ENCODE measurements at regions not wholly inside any gene's neighbourhood (a gene's known extent, or its start where the extent isn't known, plus 50 kb on each side); places are given as distances from the start of the nearest gene placed in this dataset.
"Not testable (repeated sequence)": the region's sequence is repeated elsewhere in the genome, so short reads cannot be mapped to it uniquely, and the experiment has no call there.

DNA sequence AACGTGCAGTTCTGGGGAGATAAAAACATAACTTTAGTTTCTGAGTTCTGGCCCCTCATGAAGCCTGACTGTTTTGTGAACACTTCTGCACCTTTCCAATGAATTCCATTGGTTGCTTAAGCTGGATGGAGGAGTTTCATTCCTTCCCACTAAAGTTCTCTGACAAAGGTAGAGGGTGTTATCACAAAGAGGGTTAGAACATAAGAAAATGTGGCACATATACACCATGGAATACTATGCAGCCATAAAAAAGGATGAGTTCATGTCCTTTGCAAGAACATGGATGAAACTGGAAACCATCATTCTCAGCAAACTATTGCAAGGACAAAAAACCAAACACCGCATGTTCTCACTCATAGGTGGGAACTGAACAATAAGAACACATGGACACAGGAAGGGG, 138.6 kb downstream of the LCA5 start:
- H3K4me1 ChIP-seq (ENCODE audit: control insufficient read depth in 1 of 2, extremely low read depth in 1 of 2, insufficient read depth in 2 of 2, low read length in 2 of 2); H3K4me1 Mint-ChIP-seq; ATAC-seq (replicated peaks in 1 of 4); H3K27ac Mint-ChIP-seq; H3K4me3 Mint-ChIP-seq; H3K27me3 Mint-ChIP-seq; POLR2A ChIA-PET; H3K9me3 ChIP-seq; DNase-seq; H3K27me3 ChIP-seq (replicated peaks in 1 of 2; ENCODE audit: control insufficient read depth in 2 of 2, extremely low read depth in 1 of 2, insufficient read depth in 2 of 2, low read length in 1 of 2); H3K36me3 ChIP-seq (ENCODE audit: control insufficient read depth in 2 of 2, extremely low read depth in 1 of 2, insufficient read depth in 1 of 2, low read length in 1 of 2); H3K9me3 Mint-ChIP-seq; CTCF ChIA-PET; H3K4me3 ChIP-seq (ENCODE audit: control insufficient read depth in 1 of 2, extremely low read depth in 1 of 2, low read length in 1 of 2); H3K27ac ChIP-seq (ENCODE audit: low read length); H3K36me3 Mint-ChIP-seq: not testable (repeated sequence)
- 100% methylated on average over 1 of the region's 2 CpGs for WGBS (ENCODE audit: insufficient coverage)

DNA sequence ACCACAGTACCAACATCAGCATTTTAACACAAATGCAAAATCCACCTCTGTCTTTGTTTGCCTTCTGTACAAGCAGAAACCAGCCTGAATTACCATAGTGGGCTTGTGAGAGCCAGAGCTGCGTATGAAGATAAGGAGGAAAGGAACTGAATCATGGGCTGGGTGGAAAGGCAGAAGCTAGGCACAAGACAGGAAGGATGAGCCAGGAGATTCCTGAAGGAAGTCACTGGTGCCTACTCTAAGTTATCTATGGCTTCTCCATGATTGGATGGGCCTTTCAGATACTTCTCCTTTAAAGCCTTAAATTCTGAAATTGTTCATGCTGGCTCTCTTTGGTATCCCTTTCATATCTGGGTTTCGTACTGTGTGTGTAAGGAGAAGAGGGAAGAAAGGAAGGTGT, 140.6 kb downstream of the LCA5 start:
- H3K4me1 ChIP-seq (ENCODE audit: control insufficient read depth in 1 of 2, extremely low read depth in 1 of 2, insufficient read depth in 2 of 2, low read length in 2 of 2) = no peaks in the 10 kb centered on the region

DNA sequence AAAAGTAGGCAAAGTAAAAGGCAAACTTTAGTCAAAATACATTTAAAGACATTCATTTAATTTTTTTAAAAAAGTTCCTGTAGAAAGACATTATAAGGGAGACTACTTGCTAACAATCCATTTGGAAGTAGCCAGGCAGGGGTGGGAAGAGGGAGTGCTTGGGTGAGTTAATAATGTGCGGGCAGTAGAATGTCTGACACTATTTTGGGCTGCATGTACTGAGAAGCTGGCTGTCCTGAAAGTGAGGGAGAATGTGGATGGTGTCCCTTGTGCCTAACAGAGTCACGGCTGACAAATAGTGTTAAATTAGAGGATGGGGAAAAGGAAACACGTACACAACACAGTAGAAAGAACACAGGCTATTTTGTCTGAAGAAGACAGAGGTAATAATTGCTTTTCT, 142.5 kb downstream of the LCA5 start:
- 74% methylated on average over 2 of the region's 3 CpGs for WGBS (ENCODE audit: insufficient coverage)
- Mint-ChIP-seq H3K27me3 (peaks cover 0 to 4% of the 10 kb centered on the region in 2 donors), H3K4me1 (no peaks in the 10 kb centered on the region), H3K9me3 (peaks cover 4 to 13% (median 10%) of the 10 kb centered on the region in 3 donors), H3K27ac (no peak overlapping the region), H3K4me3 (no peak overlapping the region), H3K36me3 (no peaks in the 10 kb centered on the region)
- Histone ChIP-seq H3K27me3 (replicated peaks in 1 of 2; ENCODE audit: control insufficient read depth in 2 of 2, extremely low read depth in 1 of 2, insufficient read depth in 2 of 2, low read length in 1 of 2) (peaks cover 0 to 3% of the 10 kb centered on the region in 2 experiments), H3K4me1 (ENCODE audit: control insufficient read depth in 1 of 2, extremely low read depth in 1 of 2, insufficient read depth in 2 of 2, low read length in 2 of 2) (no peaks in the 10 kb centered on the region), H3K36me3 (ENCODE audit: control insufficient read depth in 2 of 2, extremely low read depth in 1 of 2, insufficient read depth in 1 of 2, low read length in 1 of 2) (no peaks in the 10 kb centered on the region), H3K27ac (ENCODE audit: low read length) (no peak overlapping the region), H3K9me3 (no peaks in the 10 kb centered on the region), H3K4me3 (ENCODE audit: control insufficient read depth in 1 of 2, extremely low read depth in 1 of 2, low read length in 1 of 2) (no peak overlapping the region)
- CTCF ChIA-PET = no interaction called here
- DNase-seq (no peak), ATAC-seq (replicated peaks in 1 of 4) (no peak)
- POLR2A ChIA-PET = no interaction called here

More for the DNA sequence above, 140.6 kb downstream of the LCA5 start:
- Histone ChIP-seq H3K27ac (ENCODE audit: low read length) (no peak overlapping the region), H3K4me3 (ENCODE audit: control insufficient read depth in 1 of 2, extremely low read depth in 1 of 2, low read length in 1 of 2) (no peak overlapping the region), H3K36me3 (ENCODE audit: control insufficient read depth in 2 of 2, extremely low read depth in 1 of 2, insufficient read depth in 1 of 2, low read length in 1 of 2) (no peaks in the 10 kb centered on the region), H3K27me3 (replicated peaks in 1 of 2; ENCODE audit: control insufficient read depth in 2 of 2, extremely low read depth in 1 of 2, insufficient read depth in 2 of 2, low read length in 1 of 2) (peaks cover 0 to 3% of the 10 kb centered on the region in 2 experiments), H3K9me3 (no peaks in the 10 kb centered on the region)
- ATAC-seq (replicated peaks in 1 of 4) (no peak), DNase-seq (no peak)
- ChIA-PET POLR2A (no interaction called here), CTCF (no interaction called here)
- peaks cover 4 to 13% (median 10%) of the 10 kb centered on the region in 3 donors for H3K9me3 Mint-ChIP-seq
- no CpG with 5 or more reads among the region's 2 CpGs for WGBS (ENCODE audit: insufficient coverage)
- no peaks in the 10 kb centered on the region for H3K4me1 Mint-ChIP-seq
- H3K36me3 Mint-ChIP-seq = no peaks in the 10 kb centered on the region
- H3K27ac Mint-ChIP-seq = no peak overlapping the region
- peaks cover 0 to 4% of the 10 kb centered on the region in 2 donors for H3K27me3 Mint-ChIP-seq
- H3K4me3 Mint-ChIP-seq = no peak overlapping the region

DNA sequence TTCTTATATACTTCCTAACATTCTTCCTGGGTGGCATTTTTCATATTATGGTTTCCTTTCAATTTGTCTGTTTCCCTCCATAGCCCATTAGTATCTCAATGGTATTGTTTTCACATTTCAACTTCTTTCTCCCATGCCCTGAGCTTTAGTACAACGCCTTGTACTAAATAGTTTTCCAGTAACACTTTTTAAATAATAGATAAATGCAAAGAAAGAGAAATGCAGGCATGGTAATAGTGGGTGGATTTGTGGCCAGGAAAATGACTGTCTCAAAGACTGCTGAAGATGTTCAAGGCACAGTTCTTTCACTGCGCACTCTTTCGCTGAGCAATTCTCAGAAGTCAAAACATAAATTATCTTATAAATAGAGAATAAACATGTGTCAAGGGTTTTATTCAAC, 145.1 kb downstream of the LCA5 start:
- DNase-seq = no peak
- Histone ChIP-seq H3K36me3 (ENCODE audit: control insufficient read depth in 2 of 2, extremely low read depth in 1 of 2, insufficient read depth in 1 of 2, low read length in 1 of 2) (no peaks in the 10 kb centered on the region), H3K9me3 (no peaks in the 10 kb centered on the region), H3K4me3 (ENCODE audit: control insufficient read depth in 1 of 2, extremely low read depth in 1 of 2, low read length in 1 of 2) (no peak overlapping the region), H3K27ac (ENCODE audit: low read length) (no peak overlapping the region), H3K27me3 (replicated peaks in 1 of 2; ENCODE audit: control insufficient read depth in 2 of 2, extremely low read depth in 1 of 2, insufficient read depth in 2 of 2, low read length in 1 of 2) (peaks cover 0 to 3% of the 10 kb centered on the region in 2 experiments), H3K4me1 (ENCODE audit: control insufficient read depth in 1 of 2, extremely low read depth in 1 of 2, insufficient read depth in 2 of 2, low read length in 2 of 2) (no peaks in the 10 kb centered on the region)
- Mint-ChIP-seq H3K36me3 (no peaks in the 10 kb centered on the region), H3K9me3 (peaks cover 0 to 9% (median 6%) of the 10 kb centered on the region in 3 donors), H3K4me3 (no peak overlapping the region), H3K4me1 (no peaks in the 10 kb centered on the region), H3K27me3 (peaks cover 0 to 1% of the 10 kb centered on the region in 2 donors), H3K27ac (no peak overlapping the region)
- WGBS (ENCODE audit: insufficient coverage) = no CpG with 5 or more reads among the region's 3 CpGs
- ChIA-PET CTCF (no interaction called here), POLR2A (no interaction called here)
- ATAC-seq (replicated peaks in 1 of 4) = no peak

DNA sequence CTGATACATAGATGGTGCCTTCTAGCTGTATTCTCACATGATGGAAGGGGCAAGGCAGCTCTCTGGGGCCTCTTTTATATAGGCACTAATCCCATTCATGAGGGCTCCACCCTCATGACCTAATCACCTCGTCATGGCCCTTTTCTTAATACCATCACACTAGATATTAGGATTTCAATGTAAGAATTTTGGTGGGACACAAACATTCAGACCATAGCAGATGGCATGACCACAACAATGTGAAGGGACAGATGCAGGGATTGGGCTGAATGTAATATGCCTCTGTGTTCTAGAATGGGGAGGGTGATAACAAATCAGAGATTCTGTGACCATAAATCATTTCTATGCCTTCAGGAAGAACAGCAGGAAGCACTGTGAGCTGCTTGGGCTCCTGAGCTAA, 145.8 kb downstream of the LCA5 start:
- Mint-ChIP-seq H3K36me3 (no peaks in the 10 kb centered on the region), H3K27me3 (peaks cover 0 to 1% of the 10 kb centered on the region in 2 donors), H3K4me3 (no peak overlapping the region), H3K27ac (no peak overlapping the region), H3K9me3 (peaks cover 0 to 9% (median 6%) of the 10 kb centered on the region in 3 donors), H3K4me1 (no peaks in the 10 kb centered on the region)
- no peak overlapping the region for H3K27ac ChIP-seq (ENCODE audit: low read length)
- no peak overlapping the region for H3K4me3 ChIP-seq (ENCODE audit: control insufficient read depth in 1 of 2, extremely low read depth in 1 of 2, low read length in 1 of 2)
- DNase-seq (no peak), ATAC-seq (replicated peaks in 1 of 4) (no peak)
- no CpG with 5 or more reads among the region's 1 CpG for WGBS (ENCODE audit: insufficient coverage)
- no peaks in the 10 kb centered on the region for H3K4me1 ChIP-seq (ENCODE audit: control insufficient read depth in 1 of 2, extremely low read depth in 1 of 2, insufficient read depth in 2 of 2, low read length in 2 of 2)
- ChIA-PET POLR2A (no interaction called here), CTCF (no interaction called here)
- peaks cover 0 to 3% of the 10 kb centered on the region in 2 experiments for H3K27me3 ChIP-seq (replicated peaks in 1 of 2; ENCODE audit: control insufficient read depth in 2 of 2, extremely low read depth in 1 of 2, insufficient read depth in 2 of 2, low read length in 1 of 2)
- no peaks in the 10 kb centered on the region for H3K9me3 ChIP-seq
- H3K36me3 ChIP-seq (ENCODE audit: control insufficient read depth in 2 of 2, extremely low read depth in 1 of 2, insufficient read depth in 1 of 2, low read length in 1 of 2) = no peaks in the 10 kb centered on the region

DNA sequence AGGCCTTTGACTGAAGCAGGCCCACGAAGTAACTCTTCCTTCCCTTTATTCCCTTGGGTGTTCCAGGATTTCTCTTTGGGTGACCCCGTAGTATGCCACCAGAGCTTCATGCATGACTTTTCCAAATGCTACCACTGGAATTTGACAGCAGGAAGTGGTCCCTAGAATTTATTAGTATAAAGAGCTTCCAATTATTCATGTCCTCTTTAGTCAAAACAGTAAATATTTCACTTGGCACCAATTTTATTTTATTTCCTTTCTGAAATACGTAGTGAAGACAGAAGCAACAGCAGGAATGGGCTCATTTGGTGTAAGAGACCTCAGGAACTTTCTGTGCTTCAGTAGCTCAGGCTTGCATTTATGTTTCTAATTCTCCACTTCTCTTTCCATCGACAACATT, 151.3 kb downstream of the LCA5 start:
- Mint-ChIP-seq H3K9me3 (no peaks in the 10 kb centered on the region), H3K4me3 (no peak overlapping the region), H3K27me3 (peaks cover 0 to 1% of the 10 kb centered on the region in 2 donors), H3K27ac (no peak overlapping the region), H3K4me1 (no peaks in the 10 kb centered on the region), H3K36me3 (no peaks in the 10 kb centered on the region)
- POLR2A ChIA-PET = interaction anchor here in 1 of 2 donors (0.6 kb wide), 1 partner anchor 18 kb away, joined by 4 read pairs; no protein-coding TSS in a partner anchor
- H3K27ac ChIP-seq (ENCODE audit: low read length) = no peak overlapping the region
- no peak overlapping the region for H3K4me3 ChIP-seq (ENCODE audit: control insufficient read depth in 1 of 2, extremely low read depth in 1 of 2, low read length in 1 of 2)
- H3K9me3 ChIP-seq = no peaks in the 10 kb centered on the region
- H3K36me3 ChIP-seq (ENCODE audit: control insufficient read depth in 2 of 2, extremely low read depth in 1 of 2, insufficient read depth in 1 of 2, low read length in 1 of 2) = no peaks in the 10 kb centered on the region
- 80% methylated on average over 1 of the region's 4 CpGs for WGBS (ENCODE audit: insufficient coverage)
- H3K4me1 ChIP-seq (ENCODE audit: control insufficient read depth in 1 of 2, extremely low read depth in 1 of 2, insufficient read depth in 2 of 2, low read length in 2 of 2) = no peaks in the 10 kb centered on the region
- ATAC-seq (replicated peaks in 1 of 4) (no peak), DNase-seq (no peak)
- H3K27me3 ChIP-seq (replicated peaks in 1 of 2; ENCODE audit: control insufficient read depth in 2 of 2, extremely low read depth in 1 of 2, insufficient read depth in 2 of 2, low read length in 1 of 2) = no peaks in the 10 kb centered on the region
- CTCF ChIA-PET = no interaction called here

DNA sequence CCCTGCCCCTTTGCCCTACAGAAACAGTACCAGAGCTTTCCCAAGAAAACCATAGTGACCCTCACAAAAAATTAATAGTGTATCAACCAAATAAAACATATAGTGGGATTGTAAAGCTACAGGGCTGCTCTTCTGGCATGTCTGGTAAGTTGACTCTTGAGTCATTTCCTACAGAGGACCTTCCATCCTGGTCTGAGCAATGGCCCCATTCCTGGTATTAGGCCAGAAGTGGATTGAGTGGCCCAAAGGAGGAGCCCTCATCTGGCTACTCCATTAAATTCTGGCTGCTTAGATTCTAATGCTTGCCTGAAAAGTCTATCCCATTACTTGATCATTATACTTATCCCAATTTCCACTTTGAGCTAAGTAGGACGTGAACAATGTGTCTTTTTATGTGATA, 150.9 kb upstream of the HMGN3 start:
- DNase-seq (no peak), ATAC-seq (replicated peaks in 1 of 4) (no peak)
- no peaks in the 10 kb centered on the region for H3K4me1 ChIP-seq (ENCODE audit: control insufficient read depth in 1 of 2, extremely low read depth in 1 of 2, insufficient read depth in 2 of 2, low read length in 2 of 2)
- Mint-ChIP-seq H3K27me3 (peaks cover 0 to 1% of the 10 kb centered on the region in 2 donors), H3K4me1 (no peaks in the 10 kb centered on the region), H3K36me3 (no peaks in the 10 kb centered on the region), H3K4me3 (no peak overlapping the region), H3K27ac (no peak overlapping the region), H3K9me3 (no peaks in the 10 kb centered on the region)
- no peaks in the 10 kb centered on the region for H3K9me3 ChIP-seq
- no peaks in the 10 kb centered on the region for H3K36me3 ChIP-seq (ENCODE audit: control insufficient read depth in 2 of 2, extremely low read depth in 1 of 2, insufficient read depth in 1 of 2, low read length in 1 of 2)
- POLR2A ChIA-PET = interaction anchor here in 1 of 2 donors (0.6 kb wide), 1 partner anchor 19 kb away, joined by 4 read pairs; no protein-coding TSS in a partner anchor
- H3K27me3 ChIP-seq (replicated peaks in 1 of 2; ENCODE audit: control insufficient read depth in 2 of 2, extremely low read depth in 1 of 2, insufficient read depth in 2 of 2, low read length in 1 of 2) = no peaks in the 10 kb centered on the region
- no CpG with 5 or more reads among the region's 1 CpG for WGBS (ENCODE audit: insufficient coverage)
- H3K4me3 ChIP-seq (ENCODE audit: control insufficient read depth in 1 of 2, extremely low read depth in 1 of 2, low read length in 1 of 2) = no peak overlapping the region
- CTCF ChIA-PET = no interaction called here
- H3K27ac ChIP-seq (ENCODE audit: low read length) = no peak overlapping the region

Measured in T-cell (primary cell).